Neural progenitor cell (in vitro differentiated cells): ENCODE measurements at regions not wholly inside any gene's neighbourhood (a gene's known extent, or its start where the extent isn't known, plus 50 kb on each side); places are given as distances from the start of the nearest gene placed in this dataset.

ENCODE experiments used
- EZH2 ChIP-seq: fragments of 200-600 bp; sonication (generic); IDR thresholded peaks from 2 replicates; pipeline ENCODE4 v1.6.1; 2017; ENCODE audit warnings: antibody characterized with exemption, mild to moderate bottlenecking, moderate library complexity
- EZH2phosphoT487 ChIP-seq: fragments of 200-600 bp; sonication (generic); IDR thresholded peaks from 2 replicates; pipeline ENCODE4 v1.6.1; 2017; ENCODE audit warnings: antibody characterized with exemption
- TF ChIP-seq, protein P1 (sequence below): fragments of 200-600 bp; sonication (generic); IDR thresholded peaks from 2 replicates; pipeline ENCODE4 v1.5.1; 2017; ENCODE audit warnings: antibody characterized with exemption, mild to moderate bottlenecking

DNA sequence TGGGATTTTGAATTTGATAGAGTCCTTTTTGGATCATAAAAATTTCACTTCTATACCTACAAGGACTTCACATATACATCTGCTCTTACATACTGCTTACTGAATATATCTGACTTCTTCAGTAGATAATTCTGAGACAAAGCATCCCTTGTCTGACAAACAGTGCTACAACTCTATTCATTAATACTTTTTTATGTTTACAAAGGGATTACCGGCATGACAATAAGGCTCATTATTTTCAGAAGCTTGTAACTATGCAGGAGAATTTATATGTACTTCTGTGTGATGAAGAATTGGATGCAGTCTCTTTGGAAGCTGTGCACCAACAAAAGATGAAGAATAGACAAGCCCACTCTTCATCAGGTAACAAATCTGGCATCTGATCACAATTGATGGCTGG lies 1070.3 kb downstream of the STIM2 start:
- TF ChIP-seq, protein P1, sequence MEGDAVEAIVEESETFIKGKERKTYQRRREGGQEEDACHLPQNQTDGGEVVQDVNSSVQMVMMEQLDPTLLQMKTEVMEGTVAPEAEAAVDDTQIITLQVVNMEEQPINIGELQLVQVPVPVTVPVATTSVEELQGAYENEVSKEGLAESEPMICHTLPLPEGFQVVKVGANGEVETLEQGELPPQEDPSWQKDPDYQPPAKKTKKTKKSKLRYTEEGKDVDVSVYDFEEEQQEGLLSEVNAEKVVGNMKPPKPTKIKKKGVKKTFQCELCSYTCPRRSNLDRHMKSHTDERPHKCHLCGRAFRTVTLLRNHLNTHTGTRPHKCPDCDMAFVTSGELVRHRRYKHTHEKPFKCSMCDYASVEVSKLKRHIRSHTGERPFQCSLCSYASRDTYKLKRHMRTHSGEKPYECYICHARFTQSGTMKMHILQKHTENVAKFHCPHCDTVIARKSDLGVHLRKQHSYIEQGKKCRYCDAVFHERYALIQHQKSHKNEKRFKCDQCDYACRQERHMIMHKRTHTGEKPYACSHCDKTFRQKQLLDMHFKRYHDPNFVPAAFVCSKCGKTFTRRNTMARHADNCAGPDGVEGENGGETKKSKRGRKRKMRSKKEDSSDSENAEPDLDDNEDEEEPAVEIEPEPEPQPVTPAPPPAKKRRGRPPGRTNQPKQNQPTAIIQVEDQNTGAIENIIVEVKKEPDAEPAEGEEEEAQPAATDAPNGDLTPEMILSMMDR: no peak
- no peak for TF ChIP-seq EZH2phosphoT487
- no peak for TF ChIP-seq EZH2
